Motor neuron (in vitro differentiated cells): ENCODE measurements at regions not wholly inside any gene's neighbourhood (a gene's known extent, or its start where the extent isn't known, plus 50 kb on each side); places are given as distances from the start of the nearest gene placed in this dataset.
"Not testable (repeated sequence)": the region's sequence is repeated elsewhere in the genome, so short reads cannot be mapped to it uniquely, and the experiment has no call there.

Source experiments
- ATAC-seq, 8 experiments: fragments of 200-7000 bp; cut with Tn5 transposase; replicated peaks in 6 of 8; 2 replicates each; pipeline ENCODE4 v1.8.0; 2021; ENCODE audit warnings: mild to moderate bottlenecking in 8 of 8, moderate library complexity in 8 of 8
- H3K27ac ChIP-seq, 2 donors: fragments of 250-450 bp; sonication (Bioruptor Pico); 2 replicates each; pipeline ENCODE4 v1.9.0; 2021; ENCODE audit warnings: antibody characterized with exemption in 2 of 2, mild to moderate bottlenecking in 2 of 2, moderate library complexity in 1 of 2
- H3K4me1 ChIP-seq, 2 donors: fragments of 250-450 bp; sonication (Bioruptor Pico); replicated peaks in 1 of 2; 2 replicates each; pipeline ENCODE4 v1.6.1; 2021; ENCODE audit warnings: antibody characterized with exemption in 2 of 2, mild to moderate bottlenecking in 2 of 2, moderate library complexity in 1 of 2
- H3K4me3 ChIP-seq, 5 donors: fragments of 250-450 bp; sonication (Bioruptor Pico); 2 replicates each; pipeline ENCODE4 v1.9.0; 2021; ENCODE audit warnings: antibody characterized with exemption in 5 of 5, mild to moderate bottlenecking in 5 of 5, moderate library complexity in 4 of 5
- WGBS, 10 experiments: fragments of 450-650 bp; shearing (Covaris generic); methylation state at CpG; one replicate each; pipeline ENCODE4 v1.0.0; 2022; 5-methylcytosine and 5-hydroxymethylcytosine counted together
- in situ Hi-C, 9 experiments: fragments of 400-800 bp; cut with MboI; loops; one replicate each; pipeline ENCODE4 v1.15.0; 2021; ENCODE audit warnings: low sequenced_read_pairs in 9 of 9, low pct_unique_long_range_greater_than_20kb in 2 of 9; ENCODE audit not compliant: unreplicated experiment in 9 of 9

GRCh38 chr16:24624102-24624501, 84.7 kb downstream of the RBBP6 start:
- H3K4me1 ChIP-seq, result no peaks in the 10 kb centered on the region
- in situ Hi-C loops, result no loop called here
- no peak overlapping the region for H3K27ac ChIP-seq
- 46 to 100% (median 80%) methylated on average over 1 to 8 of the region's 9 CpGs; no CpG with 5 or more reads in 1 of the 10 experiments for WGBS, 10 experiments
- no peak overlapping the region for H3K4me3 ChIP-seq
- no peak for ATAC-seq

GRCh38 chr16:24626256-24626655, 86.9 kb downstream of the RBBP6 start:
- H3K4me3 ChIP-seq, result no peak overlapping the region
- no peak for ATAC-seq
- in situ Hi-C loops, result no loop called here
- 13 to 100% (median 67%) methylated on average over 1 to 2 of the region's 2 CpGs; no CpG with 5 or more reads in 2 of the 10 experiments for WGBS, 10 experiments
- H3K4me1 ChIP-seq, result no peaks in the 10 kb centered on the region
- no peak overlapping the region for H3K27ac ChIP-seq

GRCh38 chr16:24634919-24635318, 94.5 kb upstream of the TNRC6A start:
- ATAC-seq, result no peak
- 0 to 61% (median 20%) methylated on average over 1 of the region's 1 CpG; no CpG with 5 or more reads in 1 of the 10 experiments for WGBS, 10 experiments
- H3K4me1 ChIP-seq, result peaks cover 0 to 4% of the 10 kb centered on the region in 2 donors
- H3K4me3 ChIP-seq, result no peak overlapping the region
- no peak overlapping the region for H3K27ac ChIP-seq
- in situ Hi-C loops, result no loop called here

- in situ Hi-C loops, result no loop called here
- Histone ChIP-seq H3K4me3 (no peak overlapping the region), H3K27ac (no peak overlapping the region), H3K4me1 (peaks cover 0 to 4% of the 10 kb centered on the region in 2 donors)
- peak in 7 of 8 experiments; percentile 41 to 99 (median 92) for ATAC-seq
- WGBS, 10 experiments, result 2 to 100% (median 52%) methylated on average over 2 to 6 of the region's 6 CpGs
Observed at GRCh38 chr16:24635900-24636610, 93.4 kb upstream of the TNRC6A start.

GRCh38 chr16:24639769-24640168, 89.7 kb upstream of the TNRC6A start:
- H3K4me3 ChIP-seq, result no peak overlapping the region
- peaks cover 0 to 4% of the 10 kb centered on the region in 2 donors for H3K4me1 ChIP-seq
- no peak for ATAC-seq
- H3K27ac ChIP-seq, result no peak overlapping the region
- WGBS, 10 experiments, result 0 to 100% (median 80%) methylated on average over 1 to 2 of the region's 2 CpGs; no CpG with 5 or more reads in 3 of the 10 experiments
- in situ Hi-C loops, result no loop called here

GRCh38 chr16:24643489-24643888, 86.0 kb upstream of the TNRC6A start:
- in situ Hi-C loops, result no loop called here
- Histone ChIP-seq H3K4me1 (no peaks in the 10 kb centered on the region), H3K4me3 (no peak overlapping the region), H3K27ac (no peak overlapping the region)
- ATAC-seq, result no peak
- WGBS, 10 experiments, result 60 to 100% (median 74%) methylated on average over 1 to 8 of the region's 8 CpGs; no CpG with 5 or more reads in 1 of the 10 experiments

GRCh38 chr16:24645739-24646645, 83.5 kb upstream of the TNRC6A start:
- Histone ChIP-seq H3K4me3 (no peak overlapping the region), H3K27ac (no peak overlapping the region), H3K4me1 (no peaks in the 10 kb centered on the region)
- WGBS, 10 experiments, result 0 to 100% (median 84%) methylated on average over 1 to 4 of the region's 5 CpGs
- in situ Hi-C loops, result no loop called here
- peak in 5 of 8 experiments; percentile 32 to 99 (median 78) for ATAC-seq

GRCh38 chr16:24646646-24646995, 82.8 kb upstream of the TNRC6A start:
- no peaks in the 10 kb centered on the region for H3K4me1 ChIP-seq
- peak in 2 of 8 experiments; percentile 32 to 49 for ATAC-seq
- no peak overlapping the region for H3K4me3 ChIP-seq
- H3K27ac ChIP-seq, result no peak overlapping the region
- in situ Hi-C loops, result no loop called here
- WGBS, 10 experiments, result 50 to 100% (median 58%) methylated on average over 1 to 2 of the region's 2 CpGs; no CpG with 5 or more reads in 2 of the 10 experiments

- in situ Hi-C loops, result no loop called here
- no peak overlapping the region for H3K4me3 ChIP-seq
- WGBS, 10 experiments, result 66 to 100% (median 84%) methylated on average over 1 to 4 of the region's 4 CpGs
- ATAC-seq, result no peak
- no peak overlapping the region for H3K27ac ChIP-seq
- H3K4me1 ChIP-seq, result peaks cover 0 to 3% of the 10 kb centered on the region in 2 donors
Observed at GRCh38 chr16:24652209-24652712, 77.2 kb upstream of the TNRC6A start.

GRCh38 chr16:24652803-24653202, 76.6 kb upstream of the TNRC6A start:
- Histone ChIP-seq H3K4me3 (no peak overlapping the region), H3K27ac (no peak overlapping the region), H3K4me1 (peaks cover 0 to 3% of the 10 kb centered on the region in 2 donors)
- ATAC-seq, result no peak
- in situ Hi-C loops, result no loop called here
- 57 to 100% (median 63%) methylated on average over 1 of the region's 1 CpG; no CpG with 5 or more reads in 4 of the 10 experiments for WGBS, 10 experiments

- H3K4me1 ChIP-seq, result peaks cover 0 to 3% of the 10 kb centered on the region in 2 donors
- 70 to 100% (median 93%) methylated on average over 1 to 4 of the region's 4 CpGs; no CpG with 5 or more reads in 2 of the 10 experiments for WGBS, 10 experiments
- ATAC-seq, result no peak
- in situ Hi-C loops, result no loop called here
- no peak overlapping the region for H3K4me3 ChIP-seq
- no peak overlapping the region for H3K27ac ChIP-seq
Observed at GRCh38 chr16:24653725-24654124, 75.7 kb upstream of the TNRC6A start.

GRCh38 chr16:24665942-24666341, 63.5 kb upstream of the TNRC6A start:
- H3K4me1 ChIP-seq, result peaks cover 9 to 14% of the 10 kb centered on the region in 2 donors
- H3K4me3 ChIP-seq, in situ Hi-C loops, ATAC-seq, H3K27ac ChIP-seq: not testable (repeated sequence)
- WGBS, 10 experiments, result 70 to 90% (median 80%) methylated on average over 1 to 2 of the region's 5 CpGs; no CpG with 5 or more reads in 5 of the 10 experiments

- in situ Hi-C loops, result no loop called here
- peaks cover 13 to 18% of the 10 kb centered on the region in 2 donors for H3K4me1 ChIP-seq
- WGBS, 10 experiments, result 64 to 100% (median 92%) methylated on average over 1 to 3 of the region's 4 CpGs; no CpG with 5 or more reads in 2 of the 10 experiments
- no peak overlapping the region for H3K4me3 ChIP-seq
- ATAC-seq, result no peak
- H3K27ac ChIP-seq, result no peak overlapping the region
Observed at GRCh38 chr16:24667244-24667764, 62.1 kb upstream of the TNRC6A start.
